CD4-positive, alpha-beta T cell treated with Interleukin-17A for 4 hours (primary cell): ENCODE measurements at regions not wholly inside any gene's neighbourhood (a gene's known extent, or its start where the extent isn't known, plus 50 kb on each side); places are given as distances from the start of the nearest gene placed in this dataset.

Experiments
- DNase-seq: peaks from one replicate; pipeline ENCODE4 v3.0.0-alpha.2; 2020; ENCODE audit warnings: mixed read lengths

DNA sequence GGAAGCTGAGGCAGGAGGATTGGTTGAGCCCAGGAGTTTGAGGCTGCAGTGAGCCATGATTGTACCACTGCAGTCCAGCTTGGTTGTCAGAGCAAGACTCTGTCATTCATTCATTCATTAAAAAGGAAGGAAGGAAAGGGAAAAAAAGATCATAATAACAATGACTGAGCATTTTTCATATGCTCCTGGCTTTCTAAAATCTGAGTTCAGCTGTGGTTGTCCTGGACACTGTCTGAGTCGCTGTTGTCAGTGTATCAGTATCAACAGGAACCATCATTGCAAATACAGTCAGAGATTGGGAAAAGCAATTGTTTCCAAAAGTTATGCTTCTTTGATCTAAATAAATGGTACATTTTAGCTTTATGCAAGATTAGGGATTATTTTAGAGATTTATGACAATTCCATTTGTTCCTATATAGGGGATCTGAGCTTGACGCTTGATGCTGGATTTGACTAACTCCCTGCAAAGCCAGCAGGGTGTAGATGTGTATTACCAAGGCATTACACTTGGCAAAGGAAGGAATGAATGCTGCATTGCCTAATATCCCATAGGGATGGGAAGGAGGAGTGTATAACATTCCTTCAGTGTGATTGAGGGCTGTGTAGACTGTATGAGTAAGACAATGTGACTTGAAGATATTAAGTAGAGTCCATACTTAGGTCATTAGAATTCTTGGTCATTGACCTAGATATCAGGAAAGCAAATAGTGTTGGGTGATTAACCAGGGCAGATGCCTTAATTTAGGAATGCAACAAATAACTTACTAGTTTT lies 100.2 kb downstream of the DISP1 start:
- DNase-seq = no peak

DNA sequence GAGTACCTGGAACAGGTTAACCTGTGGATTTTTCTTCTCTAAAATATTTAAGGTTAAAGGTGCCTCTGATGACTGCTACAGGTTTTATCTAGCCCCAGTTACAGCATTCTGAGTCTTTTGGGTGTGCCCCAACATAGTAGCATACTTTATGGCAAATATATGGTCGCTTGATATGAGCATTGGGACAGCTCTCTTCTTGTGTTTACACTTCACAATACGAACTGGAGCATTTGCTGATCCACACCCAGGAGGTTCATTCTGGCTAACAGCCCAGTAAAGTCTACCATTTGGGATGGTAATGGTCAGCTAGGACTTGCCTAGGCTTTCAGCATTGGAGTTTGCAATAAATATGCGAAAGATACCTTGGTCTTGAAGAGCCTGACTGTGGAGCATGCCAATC lies 101.3 kb downstream of the DISP1 start:
- DNase-seq = no peak

- no peak for DNase-seq
These were observed 104.1 kb downstream of the DISP1 start for GRCh38 chr1:222918801-222919477.

DNA sequence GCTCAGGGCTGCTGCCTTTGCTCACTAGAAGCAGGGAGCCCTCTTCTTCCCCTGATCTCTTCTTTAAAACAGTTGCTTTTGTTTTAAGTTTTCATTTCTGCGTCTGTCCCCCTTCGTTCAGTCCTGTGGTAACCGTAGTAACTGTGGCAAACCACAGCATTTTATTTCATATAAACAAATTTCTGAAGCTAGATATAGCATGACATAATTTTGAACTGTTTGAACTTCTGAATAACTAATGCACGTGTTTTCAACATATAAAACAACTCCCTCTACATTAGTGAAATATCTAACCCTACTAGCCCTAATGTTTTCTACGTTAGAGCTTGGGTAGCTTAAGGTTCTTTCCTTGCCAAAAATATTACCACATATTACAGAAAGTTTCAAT lies 104.6 kb downstream of the DISP1 start:
- no peak for DNase-seq

DNA sequence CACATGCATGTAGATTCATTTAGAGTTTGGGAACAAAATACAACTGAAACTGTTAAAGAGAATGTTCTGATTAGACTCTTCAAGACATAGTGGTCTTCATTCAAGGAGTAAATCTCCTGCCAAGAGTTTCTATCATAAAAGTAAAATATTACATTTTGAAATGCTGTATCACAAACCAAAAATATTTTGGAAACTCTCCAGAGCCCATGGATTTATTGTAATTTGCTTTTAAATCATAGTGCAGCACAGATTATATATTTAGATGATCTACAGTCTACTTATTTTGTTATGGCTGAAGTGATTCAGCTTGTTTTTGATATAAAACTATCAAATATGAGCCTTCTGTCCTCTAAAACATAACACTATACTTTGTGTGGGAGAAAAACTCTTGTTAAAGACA lies 105.3 kb downstream of the DISP1 start:
- DNase-seq = no peak

DNA sequence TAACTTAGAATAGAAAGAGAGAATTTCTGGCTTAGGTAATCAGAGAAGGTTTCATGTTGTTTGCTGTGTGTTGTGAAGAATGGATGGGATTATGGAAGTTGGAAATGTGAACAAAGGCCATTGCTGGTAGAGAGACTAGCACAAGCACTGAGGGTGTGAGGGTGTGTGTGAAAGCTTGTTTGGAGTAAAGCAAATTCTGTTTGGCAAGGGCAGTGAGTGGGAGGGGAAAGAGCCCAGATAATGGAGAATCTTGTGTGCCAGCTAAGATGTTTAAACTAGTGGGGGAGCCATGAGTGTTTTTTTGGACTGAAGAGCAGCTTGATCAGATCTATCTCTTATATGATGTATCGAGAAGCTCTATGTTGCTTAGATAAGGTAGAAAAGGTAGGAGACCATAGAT lies 107.1 kb downstream of the DISP1 start:
- no peak for DNase-seq

DNA sequence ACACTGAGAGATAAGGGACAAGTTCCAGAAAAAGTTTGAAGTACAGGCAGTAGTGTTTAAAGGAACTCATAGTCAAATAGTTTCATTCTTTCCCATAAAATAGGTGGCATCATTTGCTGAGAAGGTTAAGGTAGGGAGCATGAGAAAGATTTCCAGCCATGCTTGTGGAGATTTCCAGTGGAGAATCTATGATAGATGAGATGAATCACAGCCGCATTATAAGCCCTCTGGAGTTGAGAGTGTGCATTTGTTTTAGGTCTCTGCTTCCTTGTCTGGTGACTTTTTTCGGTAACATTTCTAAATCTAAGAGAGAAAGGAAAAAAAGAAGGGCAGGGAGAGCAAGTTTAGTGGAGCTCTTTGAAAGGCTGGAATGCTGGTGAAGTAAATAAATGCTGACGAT lies 108.7 kb downstream of the DISP1 start:
- no peak for DNase-seq

GRCh38 chr1:222924136-222924706 lies 109.4 kb downstream of the DISP1 start:
- no peak for DNase-seq

DNA sequence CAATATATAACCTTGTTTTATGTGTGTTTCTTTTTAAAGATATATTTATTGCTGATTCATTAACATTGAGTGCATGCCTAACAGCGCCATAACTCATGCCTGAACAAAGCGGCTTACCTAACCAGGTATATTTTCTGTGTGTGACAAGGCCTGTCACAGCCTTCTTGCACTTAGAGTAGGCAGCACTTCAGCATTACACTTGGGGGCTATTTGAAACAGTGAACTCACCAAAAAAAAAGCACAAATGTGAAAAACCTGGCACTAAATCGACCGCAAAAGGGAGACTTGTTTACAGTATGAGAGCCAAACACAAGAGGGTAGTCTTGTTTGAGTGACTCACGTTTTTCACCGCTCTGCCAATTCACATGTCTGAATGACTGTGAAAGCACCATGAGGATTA lies 111.7 kb downstream of the DISP1 start:
- DNase-seq = no peak

- DNase-seq = no peak
These were observed 112.2 kb downstream of the DISP1 start for GRCh38 chr1:222927031-222927430.

- no peak for DNase-seq
These were observed 113.4 kb downstream of the DISP1 start for GRCh38 chr1:222928212-222928611.

- DNase-seq = no peak
These were observed 115.2 kb downstream of the DISP1 start for GRCh38 chr1:222930070-222930469.

- no peak for DNase-seq
These were observed 116.2 kb downstream of the DISP1 start for GRCh38 chr1:222931023-222931422.

DNA sequence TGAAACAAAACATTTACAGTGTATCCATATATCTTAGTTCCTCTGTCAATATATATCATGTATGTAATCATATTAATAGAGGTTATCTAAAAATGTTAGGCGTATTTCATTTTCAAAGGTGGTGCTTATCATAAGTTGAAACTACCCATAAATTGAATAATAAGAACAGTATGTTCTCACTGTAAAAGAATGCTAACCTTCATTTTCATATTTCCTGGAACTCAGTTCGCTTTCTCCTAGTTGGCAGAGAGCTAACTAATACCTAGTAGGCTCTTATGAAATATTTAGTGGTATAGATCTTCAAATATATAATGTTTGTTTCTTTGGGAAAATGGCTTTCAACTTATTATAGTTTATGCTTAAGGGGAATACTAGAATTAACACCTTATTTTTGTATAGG lies 118.4 kb downstream of the DISP1 start:
- DNase-seq = no peak

DNA sequence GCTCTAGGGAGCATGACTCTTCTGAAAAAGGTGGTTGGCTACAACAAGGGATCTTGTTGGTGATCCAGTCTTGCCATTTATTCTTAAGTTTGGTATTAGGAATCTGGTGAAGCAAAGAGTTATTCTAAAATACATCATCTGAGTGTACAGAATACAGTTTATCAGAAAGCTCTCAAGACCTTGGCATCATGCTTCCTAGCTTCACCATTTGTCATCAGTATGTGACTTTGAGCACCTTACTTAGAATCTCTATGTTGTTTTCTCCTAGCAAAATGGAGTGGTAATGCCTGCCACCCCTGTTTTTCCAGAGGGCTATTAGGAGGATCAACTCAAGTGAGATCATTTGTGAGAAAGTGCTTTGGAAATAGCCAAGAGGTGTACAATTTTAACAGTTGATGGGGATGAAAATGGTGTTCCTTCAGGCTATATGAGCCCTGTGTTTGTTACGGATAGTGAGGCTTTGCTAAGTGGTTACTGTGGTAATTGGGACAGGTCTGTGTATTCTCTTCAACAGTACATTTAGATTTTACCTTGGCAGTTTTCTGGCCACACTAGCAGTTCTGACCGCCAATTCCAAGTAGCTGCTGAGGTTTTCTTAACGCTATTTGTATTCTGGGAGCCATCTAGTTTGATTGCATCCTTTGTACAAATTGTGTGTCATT lies 120.5 kb downstream of the DISP1 start:
- DNase-seq = no peak

DNA sequence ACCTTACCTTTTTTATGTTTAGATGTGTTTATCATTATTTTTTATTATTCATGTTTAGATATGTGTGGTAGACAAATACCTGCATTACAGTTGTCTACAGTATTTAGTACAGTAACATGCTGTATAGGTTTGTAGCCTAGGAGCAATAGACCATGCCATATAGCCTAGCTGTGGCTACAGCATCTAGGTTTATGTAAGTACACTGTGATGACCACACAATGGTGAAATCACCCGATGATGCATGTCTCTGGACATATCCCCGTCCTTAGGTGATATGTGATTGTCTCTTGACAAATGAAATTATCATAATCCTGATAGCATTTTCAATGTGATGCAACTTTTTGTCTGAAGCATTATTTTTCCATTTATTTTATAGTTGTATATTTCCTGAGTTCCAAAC lies 121.2 kb downstream of the DISP1 start:
- DNase-seq = no peak

- no peak for DNase-seq
These were observed 124.1 kb downstream of the DISP1 start for GRCh38 chr1:222938986-222939385.

- no peak for DNase-seq
These were observed 125.3 kb downstream of the DISP1 start for GRCh38 chr1:222940095-222940494.

DNA sequence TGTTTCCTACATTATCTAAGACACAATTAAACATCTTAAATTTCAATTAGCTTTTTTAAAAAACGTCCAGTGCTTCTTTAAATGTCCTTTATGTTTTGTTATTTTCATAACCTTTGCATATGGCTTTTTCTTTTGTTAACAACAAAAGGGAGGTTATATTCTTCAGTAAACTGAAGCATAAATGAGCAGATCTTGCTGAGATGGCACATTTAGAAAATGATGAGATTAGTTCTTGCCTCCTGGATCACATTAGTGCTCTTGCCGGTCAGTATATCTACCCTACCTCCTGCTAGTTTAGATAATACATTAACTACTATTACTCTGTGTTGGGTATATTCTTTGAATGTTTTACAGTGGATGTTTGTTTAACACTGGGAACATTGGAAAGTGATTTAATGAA lies 126.1 kb downstream of the DISP1 start:
- DNase-seq = no peak

DNA sequence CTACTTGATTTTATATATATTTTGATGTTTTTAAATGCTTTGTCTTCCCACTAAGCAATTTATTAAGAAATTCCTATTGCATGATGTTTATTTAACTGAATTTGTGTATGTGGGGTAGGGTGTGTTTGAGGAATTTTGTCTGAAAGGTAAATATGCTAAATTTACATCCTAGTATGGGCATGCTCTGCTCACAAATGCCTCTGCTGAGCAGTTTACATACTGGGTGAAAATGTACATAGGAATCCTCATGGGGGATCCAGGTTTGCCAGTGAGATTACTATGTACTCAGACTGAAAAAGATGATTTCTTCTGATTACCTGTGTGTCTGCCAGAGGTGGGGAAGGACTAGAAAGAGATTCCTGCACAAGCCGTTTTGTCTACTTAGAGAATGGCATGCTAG lies 126.6 kb downstream of the DISP1 start:
- no peak for DNase-seq

DNA sequence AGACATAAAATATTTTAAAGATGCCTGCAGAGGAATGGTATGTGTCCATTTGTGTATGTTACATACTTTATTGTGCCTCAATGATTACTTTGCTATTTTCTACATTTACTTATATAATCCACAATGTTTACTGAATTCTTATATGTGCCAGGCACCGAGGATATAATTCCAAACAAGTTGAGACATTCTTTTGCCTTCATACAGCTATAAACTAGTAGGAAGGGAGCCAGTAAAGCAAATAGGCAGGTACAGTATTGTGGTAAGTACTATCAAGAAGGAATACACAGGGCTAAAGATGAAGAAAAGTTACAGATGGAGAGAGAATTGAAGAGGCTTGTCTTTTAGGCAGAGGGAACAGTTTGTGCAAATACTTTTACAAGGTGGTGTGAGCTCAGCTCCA lies 131.6 kb downstream of the DISP1 start:
- DNase-seq = no peak

DNA sequence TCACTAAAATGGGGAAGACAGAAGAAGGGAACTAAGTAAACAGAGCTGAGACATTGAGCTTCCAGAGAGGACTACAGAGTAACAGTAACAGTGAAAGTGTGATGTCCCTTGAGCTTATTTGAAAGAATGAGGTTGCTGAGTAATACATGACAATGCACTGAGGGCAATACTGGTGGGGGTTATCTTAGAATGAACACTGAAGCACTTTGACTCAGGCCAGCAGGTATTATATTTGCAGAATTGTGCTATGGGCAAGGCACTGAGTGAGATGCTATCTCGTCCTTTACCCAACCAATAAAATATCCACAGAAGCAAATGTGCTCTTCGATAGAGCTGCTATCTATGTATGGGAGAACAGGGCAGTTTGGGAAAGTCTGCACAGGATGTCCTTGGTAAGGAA lies 133.2 kb downstream of the DISP1 start:
- DNase-seq = no peak

GRCh38 chr1:222950892-222951291 lies 136.1 kb downstream of the DISP1 start:
- no peak for DNase-seq

GRCh38 chr1:222953585-222953984 lies 138.7 kb downstream of the DISP1 start:
- no peak for DNase-seq
